B cell (primary cell): ENCODE measurements at regions not wholly inside any gene's neighbourhood (a gene's known extent, or its start where the extent isn't known, plus 50 kb on each side); places are given as distances from the start of the nearest gene placed in this dataset.
A peak's percentile ranks its signal among the peaks of the same experiment; 100 is the strongest.

Source experiments
- ATAC-seq: fragments of 200-7000 bp; cut with Tn5 transposase; one replicate; pipeline ENCODE4 v1.10.0; 2021; ENCODE audit warnings: low read depth, mild to moderate bottlenecking, moderate number of reproducible peaks, moderate library complexity
- CTCF ChIA-PET: fragments of 350-600 bp; sonication (Branson Sonifier 250); formaldehyde crosslinking; loops from one replicate; lab custom pipeline; 2021; ENCODE audit warnings: antibody characterized with exemption, inconsistent platforms; lab: Charles Lee
- POLR2A ChIA-PET: fragments of 350-600 bp; sonication (Branson Sonifier 250); formaldehyde crosslinking; loops from one replicate; lab custom pipeline; 2021; ENCODE audit warnings: antibody characterized with exemption; lab: Charles Lee
- DNase-seq: peaks from one replicate; pipeline ENCODE4 v3.0.0; 2013
- H2AFZ ChIP-seq: 2 replicates; pipeline ENCODE4 v1.6.1; 2012; ENCODE audit warnings: mild to moderate bottlenecking, low read depth, low read length; ENCODE audit not compliant: insufficient read depth, poor library complexity, severe bottlenecking
- H3K27ac ChIP-seq, 2 donors: 1 replicate in 1 of 2; 2 replicates in 1 of 2; pipeline ENCODE4 v1.5.1; 2012 to 2013; ENCODE audit warnings: low read length in 2 of 2, mild to moderate bottlenecking in 2 of 2, moderate library complexity in 1 of 2
- H3K27me3 ChIP-seq, 4 experiments: fragments of 200-600 bp in 1 of 4; sonication (generic) in 1 of 4; replicated peaks in 1 of 4; 1 replicate in 2 of 4; 2 replicates in 2 of 4; pipeline versions ENCODE4 v1.6.1 to v1.7.0; 2013 to 2016; ENCODE audit warnings: low read length in 3 of 4, mild to moderate bottlenecking in 2 of 4, mixed read lengths in 1 of 4, moderate library complexity in 1 of 4; ENCODE audit not compliant: insufficient read depth in 4 of 4, control insufficient read depth in 3 of 4; ENCODE audit errors: control extremely low read depth in 1 of 4
- H3K36me3 ChIP-seq, 2 experiments: replicated peaks in 1 of 2; 1 replicate in 1 of 2; 2 replicates in 1 of 2; pipeline versions ENCODE4 v1.6.1 to v1.7.1; 2013; ENCODE audit warnings: low read length in 1 of 2; ENCODE audit not compliant: insufficient read depth in 2 of 2, control insufficient read depth in 1 of 2; ENCODE audit errors: control extremely low read depth in 1 of 2, extremely low read depth in 1 of 2
- H3K4me1 ChIP-seq, 2 donors: fragments of 200-600 bp in 1 of 2; sonication (generic) in 1 of 2; 1 replicate in 1 of 2; 2 replicates in 1 of 2; pipeline versions ENCODE4 v1.5.1 to v1.6.1; 2013 to 2017; ENCODE audit warnings: low read length in 2 of 2; ENCODE audit not compliant: control insufficient read depth in 2 of 2, insufficient read depth in 2 of 2
- H3K4me2 ChIP-seq: replicated peaks from 2 replicates; pipeline ENCODE3; 2012; ENCODE audit warnings: mild to moderate bottlenecking, low read depth, low read length; ENCODE audit not compliant: poor library complexity, severe bottlenecking
- H3K4me3 ChIP-seq, 5 experiments: fragments of 200-600 bp in 1 of 5; sonication (generic) in 1 of 5; 1 replicate in 3 of 5; 2 replicates in 2 of 5; pipeline versions ENCODE4 v1.5.1 to v1.7.0; 2011 to 2016; ENCODE audit warnings: low read length in 4 of 5, mild to moderate bottlenecking in 4 of 5, low read depth in 2 of 5, control low read depth in 1 of 5, moderate library complexity in 1 of 5; ENCODE audit not compliant: insufficient read depth in 1 of 5; ENCODE audit errors: control extremely low read depth in 1 of 5, extremely low read depth in 1 of 5
- H3K79me2 ChIP-seq: fragments of 200-600 bp; sonication (generic); one replicate; pipeline ENCODE4 v1.6.0; 2016; ENCODE audit warnings: low read length; ENCODE audit not compliant: control insufficient read depth, insufficient read depth
- H3K9ac ChIP-seq: fragments of 200-600 bp; sonication (generic); 2 replicates; pipeline ENCODE4 v1.6.1; 2017; ENCODE audit warnings: mild to moderate bottlenecking, low read length, moderate library complexity
- H3K9me3 ChIP-seq, 3 donors: one replicate each; pipeline versions ENCODE4 v1.6.1 to v1.7.1; 2013; ENCODE audit warnings: low read length in 2 of 3; ENCODE audit not compliant: control insufficient read depth in 2 of 3, insufficient read depth in 1 of 3; ENCODE audit errors: control extremely low read depth in 1 of 3
- H4K20me1 ChIP-seq: 2 replicates; pipeline ENCODE4 v1.6.0; 2012; ENCODE audit warnings: mild to moderate bottlenecking, low read length; ENCODE audit not compliant: insufficient read depth, control insufficient read depth, poor library complexity, severe bottlenecking
- H3K27ac Mint-ChIP-seq: one replicate; pipeline ENCODE4 v1.8.0; 2021; ENCODE audit warnings: mixed read lengths
- H3K27me3 Mint-ChIP-seq: one replicate; pipeline ENCODE4 v1.8.0; 2021; ENCODE audit warnings: mixed read lengths
- H3K4me1 Mint-ChIP-seq: one replicate; pipeline ENCODE4 v1.8.0; 2021; ENCODE audit warnings: mixed read lengths
- H3K4me3 Mint-ChIP-seq: one replicate; pipeline ENCODE4 v1.8.0; 2021; ENCODE audit warnings: mixed read lengths
- H3K9me3 Mint-ChIP-seq: one replicate; pipeline ENCODE4 v1.8.0; 2022; ENCODE audit warnings: mixed read lengths; ENCODE audit not compliant: insufficient read depth
- EZH2 ChIP-seq: IDR thresholded peaks from 2 replicates; pipeline ENCODE4 v1.6.1; 2012; ENCODE audit warnings: borderline replicate concordance, low read depth, mild to moderate bottlenecking, moderate library complexity, low read length; ENCODE audit not compliant: insufficient read depth, poor library complexity, severe bottlenecking
- WGBS: methylation state at CpG from one replicate; pipeline ENCODE4 v1.1.5; 2013; ENCODE audit warnings: missing lambda C conversion rate; ENCODE audit not compliant: insufficient coverage; 5-methylcytosine and 5-hydroxymethylcytosine counted together
- intact Hi-C: fragments of 100-400 bp; cut with micrococcal nuclease; formaldehyde crosslinking; loops from one replicate; pipeline ENCODE4 v1.10.0; 2022
- TF ChIP-seq, protein P1 (sequence below): fragments of 200-600 bp; IDR thresholded peaks from one replicate; pipeline ENCODE4 v1.8.0; 2022; ENCODE audit warnings: antibody characterized with exemption, mild to moderate bottlenecking

GRCh38 chr12:68450947-68451260 lies 118.7 kb upstream of the MDM1 start:
- CTCF ChIA-PET = no interaction called here
- H3K9me3 Mint-ChIP-seq = no peaks in the 10 kb centered on the region
- peak overlapping the region; percentile 71 for H3K4me2 ChIP-seq
- H3K36me3 ChIP-seq = no peaks in the 10 kb centered on the region
- POLR2A ChIA-PET = no interaction called here
- no peak for TF ChIP-seq EZH2
- TF ChIP-seq, protein P1, sequence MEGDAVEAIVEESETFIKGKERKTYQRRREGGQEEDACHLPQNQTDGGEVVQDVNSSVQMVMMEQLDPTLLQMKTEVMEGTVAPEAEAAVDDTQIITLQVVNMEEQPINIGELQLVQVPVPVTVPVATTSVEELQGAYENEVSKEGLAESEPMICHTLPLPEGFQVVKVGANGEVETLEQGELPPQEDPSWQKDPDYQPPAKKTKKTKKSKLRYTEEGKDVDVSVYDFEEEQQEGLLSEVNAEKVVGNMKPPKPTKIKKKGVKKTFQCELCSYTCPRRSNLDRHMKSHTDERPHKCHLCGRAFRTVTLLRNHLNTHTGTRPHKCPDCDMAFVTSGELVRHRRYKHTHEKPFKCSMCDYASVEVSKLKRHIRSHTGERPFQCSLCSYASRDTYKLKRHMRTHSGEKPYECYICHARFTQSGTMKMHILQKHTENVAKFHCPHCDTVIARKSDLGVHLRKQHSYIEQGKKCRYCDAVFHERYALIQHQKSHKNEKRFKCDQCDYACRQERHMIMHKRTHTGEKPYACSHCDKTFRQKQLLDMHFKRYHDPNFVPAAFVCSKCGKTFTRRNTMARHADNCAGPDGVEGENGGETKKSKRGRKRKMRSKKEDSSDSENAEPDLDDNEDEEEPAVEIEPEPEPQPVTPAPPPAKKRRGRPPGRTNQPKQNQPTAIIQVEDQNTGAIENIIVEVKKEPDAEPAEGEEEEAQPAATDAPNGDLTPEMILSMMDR = no peak
- DNase-seq = no peak
- H4K20me1 ChIP-seq = no peaks in the 10 kb centered on the region
- WGBS = no CpG with 5 or more reads among the region's 3 CpGs
- H3K27ac ChIP-seq = peak overlapping the region; percentile 72 to 73
- H3K27me3 ChIP-seq = no peaks in the 10 kb centered on the region
- intact Hi-C loops = loop anchor here (2.0 kb wide), 2 partner anchors 92 to 160 kb away; partner anchors contain the start of gene RAP1B
- H2AFZ ChIP-seq = peak overlapping the region; percentile 71
- peaks cover 3% of the 10 kb centered on the region for H3K79me2 ChIP-seq
- peak; percentile 59 for ATAC-seq
- H3K9ac ChIP-seq = peak overlapping the region; percentile 60
- peak overlapping the region; percentile 90 for H3K27ac Mint-ChIP-seq
- no peaks in the 10 kb centered on the region for H3K27me3 Mint-ChIP-seq
- no peaks in the 10 kb centered on the region for H3K9me3 ChIP-seq
- H3K4me3 ChIP-seq = peak overlapping the region; percentile 9 to 53 (median 41)
- H3K4me3 Mint-ChIP-seq = peak overlapping the region; percentile 83
- H3K4me1 ChIP-seq = peaks cover 77 to 85% of the 10 kb centered on the region in 2 donors
- peaks cover 90% of the 10 kb centered on the region for H3K4me1 Mint-ChIP-seq

GRCh38 chr12:68451261-68452077 lies 119.3 kb upstream of the MDM1 start:
- peaks cover 78 to 88% of the 10 kb centered on the region in 2 donors for H3K4me1 ChIP-seq
- CTCF ChIA-PET = no interaction called here
- WGBS = no CpG with 5 or more reads among the region's 6 CpGs

More at GRCh38 chr12:68451261-68452077, 119.3 kb upstream of the MDM1 start:
- Histone ChIP-seq H3K27ac (peak overlapping the region; percentile 72 to 73), H3K9me3 (no peaks in the 10 kb centered on the region), H2AFZ (peak overlapping the region; percentile 71), H3K9ac (peak overlapping the region; percentile 60), H3K36me3 (no peaks in the 10 kb centered on the region), H3K27me3 (no peaks in the 10 kb centered on the region), H4K20me1 (no peaks in the 10 kb centered on the region), H3K4me2 (peak overlapping the region; percentile 71), H3K79me2 (peaks cover 3% of the 10 kb centered on the region), H3K4me3 (peak overlapping the region; percentile 9 to 53 (median 41))
- TF ChIP-seq, protein P1 = no peak
- no peak for TF ChIP-seq EZH2
- H3K27me3 Mint-ChIP-seq = no peaks in the 10 kb centered on the region
- peak overlapping the region; percentile 90 for H3K27ac Mint-ChIP-seq
- peak; percentile 46 for DNase-seq
- H3K9me3 Mint-ChIP-seq = no peaks in the 10 kb centered on the region
- peak; percentile 64 for ATAC-seq
- H3K4me3 Mint-ChIP-seq = peak overlapping the region; percentile 83
- H3K4me1 Mint-ChIP-seq = peaks cover 91% of the 10 kb centered on the region
- POLR2A ChIA-PET = no interaction called here
- intact Hi-C loops = loop anchor here (2.0 kb wide), 2 partner anchors 93 to 159 kb away; partner anchors contain the start of gene RAP1B
